ENCODE measurements at regions not wholly inside any gene's neighbourhood (a gene's known extent, or its start where the extent isn't known, plus 50 kb on each side); places are given as distances from the start of the nearest gene placed in this dataset.

- TF ChIP-seq CTCF (IDR thresholded peaks at IDR 0.05), result no peak
- TF ChIP-seq HDAC2 (IDR thresholded peaks at IDR 0.05), result no peak
- no peak for TF ChIP-seq MAFK (IDR thresholded peaks at IDR 0.05; ENCODE audit: partially characterized antibody)
- TF ChIP-seq ZFP36 (IDR thresholded peaks at IDR 0.05; ENCODE audit: borderline replicate concordance, partially characterized antibody), result no peak
Measured at GRCh38 chr16:17654142-17654541, 183.4 kb upstream of the XYLT1 start.
